ENCODE measurements at regions not wholly inside any gene's neighbourhood (a gene's known extent, or its start where the extent isn't known, plus 50 kb on each side); places are given as distances from the start of the nearest gene placed in this dataset.

DNA sequence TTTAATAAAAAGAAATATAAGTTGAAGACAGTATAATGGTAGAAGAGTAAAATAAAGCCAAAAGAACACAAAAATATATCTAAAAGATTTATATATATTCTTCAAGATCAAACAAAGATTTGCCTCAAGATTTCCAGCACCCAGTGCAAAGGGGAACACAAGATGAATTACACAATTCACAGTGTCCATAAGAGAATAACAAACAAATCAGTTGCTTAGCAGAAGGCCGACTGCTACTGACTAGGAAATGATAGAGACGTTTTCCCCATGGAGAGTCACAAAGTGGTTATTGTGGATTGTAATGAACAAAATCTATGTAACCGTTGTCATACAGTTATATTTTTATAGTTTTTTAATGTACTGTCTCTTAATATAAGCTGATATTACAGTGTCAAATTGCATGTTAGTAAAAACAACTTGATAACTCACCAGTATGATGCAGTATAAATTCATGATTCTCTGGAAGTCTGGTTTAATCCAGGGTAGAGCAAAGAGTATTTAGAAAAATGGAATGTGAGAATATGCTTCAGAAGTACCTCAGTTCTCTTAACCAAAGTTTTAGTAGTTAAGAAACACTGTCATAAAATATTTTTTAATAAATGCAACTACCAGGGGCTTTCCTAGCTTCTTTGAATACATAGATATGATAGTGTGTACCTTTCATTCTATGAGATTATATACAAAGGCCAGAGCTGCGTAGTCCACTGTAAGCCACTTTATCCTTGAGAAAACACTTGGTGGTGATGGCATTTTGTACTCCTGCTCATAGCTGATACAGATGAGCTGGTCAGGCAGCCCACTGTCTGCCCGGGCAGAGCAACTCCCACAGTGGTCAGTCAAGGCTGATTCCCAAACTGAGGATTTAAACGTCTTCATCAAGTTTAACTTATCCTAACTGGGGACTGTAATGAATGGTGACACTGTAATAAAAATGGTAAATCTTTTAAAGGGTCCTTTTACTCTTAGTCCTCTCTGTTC is 180.5 kb upstream of the DTNA start:
- TF ChIP-seq, protein P1, sequence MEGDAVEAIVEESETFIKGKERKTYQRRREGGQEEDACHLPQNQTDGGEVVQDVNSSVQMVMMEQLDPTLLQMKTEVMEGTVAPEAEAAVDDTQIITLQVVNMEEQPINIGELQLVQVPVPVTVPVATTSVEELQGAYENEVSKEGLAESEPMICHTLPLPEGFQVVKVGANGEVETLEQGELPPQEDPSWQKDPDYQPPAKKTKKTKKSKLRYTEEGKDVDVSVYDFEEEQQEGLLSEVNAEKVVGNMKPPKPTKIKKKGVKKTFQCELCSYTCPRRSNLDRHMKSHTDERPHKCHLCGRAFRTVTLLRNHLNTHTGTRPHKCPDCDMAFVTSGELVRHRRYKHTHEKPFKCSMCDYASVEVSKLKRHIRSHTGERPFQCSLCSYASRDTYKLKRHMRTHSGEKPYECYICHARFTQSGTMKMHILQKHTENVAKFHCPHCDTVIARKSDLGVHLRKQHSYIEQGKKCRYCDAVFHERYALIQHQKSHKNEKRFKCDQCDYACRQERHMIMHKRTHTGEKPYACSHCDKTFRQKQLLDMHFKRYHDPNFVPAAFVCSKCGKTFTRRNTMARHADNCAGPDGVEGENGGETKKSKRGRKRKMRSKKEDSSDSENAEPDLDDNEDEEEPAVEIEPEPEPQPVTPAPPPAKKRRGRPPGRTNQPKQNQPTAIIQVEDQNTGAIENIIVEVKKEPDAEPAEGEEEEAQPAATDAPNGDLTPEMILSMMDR (IDR thresholded peaks at IDR 0.05): no peak
- TF ChIP-seq, protein P2, sequence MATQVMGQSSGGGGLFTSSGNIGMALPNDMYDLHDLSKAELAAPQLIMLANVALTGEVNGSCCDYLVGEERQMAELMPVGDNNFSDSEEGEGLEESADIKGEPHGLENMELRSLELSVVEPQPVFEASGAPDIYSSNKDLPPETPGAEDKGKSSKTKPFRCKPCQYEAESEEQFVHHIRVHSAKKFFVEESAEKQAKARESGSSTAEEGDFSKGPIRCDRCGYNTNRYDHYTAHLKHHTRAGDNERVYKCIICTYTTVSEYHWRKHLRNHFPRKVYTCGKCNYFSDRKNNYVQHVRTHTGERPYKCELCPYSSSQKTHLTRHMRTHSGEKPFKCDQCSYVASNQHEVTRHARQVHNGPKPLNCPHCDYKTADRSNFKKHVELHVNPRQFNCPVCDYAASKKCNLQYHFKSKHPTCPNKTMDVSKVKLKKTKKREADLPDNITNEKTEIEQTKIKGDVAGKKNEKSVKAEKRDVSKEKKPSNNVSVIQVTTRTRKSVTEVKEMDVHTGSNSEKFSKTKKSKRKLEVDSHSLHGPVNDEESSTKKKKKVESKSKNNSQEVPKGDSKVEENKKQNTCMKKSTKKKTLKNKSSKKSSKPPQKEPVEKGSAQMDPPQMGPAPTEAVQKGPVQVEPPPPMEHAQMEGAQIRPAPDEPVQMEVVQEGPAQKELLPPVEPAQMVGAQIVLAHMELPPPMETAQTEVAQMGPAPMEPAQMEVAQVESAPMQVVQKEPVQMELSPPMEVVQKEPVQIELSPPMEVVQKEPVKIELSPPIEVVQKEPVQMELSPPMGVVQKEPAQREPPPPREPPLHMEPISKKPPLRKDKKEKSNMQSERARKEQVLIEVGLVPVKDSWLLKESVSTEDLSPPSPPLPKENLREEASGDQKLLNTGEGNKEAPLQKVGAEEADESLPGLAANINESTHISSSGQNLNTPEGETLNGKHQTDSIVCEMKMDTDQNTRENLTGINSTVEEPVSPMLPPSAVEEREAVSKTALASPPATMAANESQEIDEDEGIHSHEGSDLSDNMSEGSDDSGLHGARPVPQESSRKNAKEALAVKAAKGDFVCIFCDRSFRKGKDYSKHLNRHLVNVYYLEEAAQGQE (IDR thresholded peaks at IDR 0.05; ENCODE audit: insufficient read depth in 1 of 2, low read depth in 2 of 2, low read length in 1 of 2): no peak
- no peak for TF ChIP-seq POLR2AphosphoS5 (IDR thresholded peaks at IDR 0.05; ENCODE audit: low read depth, low read length)

All from Panc1 (cell line).